ENCODE measurements at regions not wholly inside any gene's neighbourhood (a gene's known extent, or its start where the extent isn't known, plus 50 kb on each side); places are given as distances from the start of the nearest gene placed in this dataset.

DNA sequence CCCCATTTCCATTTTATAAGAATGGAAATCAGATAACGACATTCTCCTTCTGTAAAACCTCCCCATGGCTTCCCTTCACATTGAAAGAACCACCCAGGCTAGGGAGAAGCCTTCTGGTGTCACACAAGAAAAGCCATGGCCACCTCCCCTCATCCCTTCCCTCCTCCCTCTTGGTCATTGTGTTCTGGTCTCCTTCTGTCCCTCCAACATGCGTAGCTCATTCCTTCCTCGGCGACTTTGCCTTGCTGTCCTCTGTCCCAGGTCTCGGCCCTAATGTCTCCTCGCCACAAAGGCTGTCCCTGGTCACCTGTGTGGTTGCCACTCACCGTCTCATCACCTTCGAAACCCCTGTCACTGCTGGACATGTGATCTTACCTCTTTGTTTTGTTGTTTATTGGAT, 193.9 kb downstream of the BCAS1 start:
- H3K4me1 ChIP-seq, result peaks cover 23 to 52% (median 37%) of the 10 kb centered on the region in 6 donors
- H3K9me3 ChIP-seq, result no peaks in the 10 kb centered on the region
- H3K36me3 ChIP-seq, result no peaks in the 10 kb centered on the region
- TF ChIP-seq POLR2AphosphoS5 (IDR thresholded peaks at IDR 0.05), result no peak
- TF ChIP-seq, protein P1, sequence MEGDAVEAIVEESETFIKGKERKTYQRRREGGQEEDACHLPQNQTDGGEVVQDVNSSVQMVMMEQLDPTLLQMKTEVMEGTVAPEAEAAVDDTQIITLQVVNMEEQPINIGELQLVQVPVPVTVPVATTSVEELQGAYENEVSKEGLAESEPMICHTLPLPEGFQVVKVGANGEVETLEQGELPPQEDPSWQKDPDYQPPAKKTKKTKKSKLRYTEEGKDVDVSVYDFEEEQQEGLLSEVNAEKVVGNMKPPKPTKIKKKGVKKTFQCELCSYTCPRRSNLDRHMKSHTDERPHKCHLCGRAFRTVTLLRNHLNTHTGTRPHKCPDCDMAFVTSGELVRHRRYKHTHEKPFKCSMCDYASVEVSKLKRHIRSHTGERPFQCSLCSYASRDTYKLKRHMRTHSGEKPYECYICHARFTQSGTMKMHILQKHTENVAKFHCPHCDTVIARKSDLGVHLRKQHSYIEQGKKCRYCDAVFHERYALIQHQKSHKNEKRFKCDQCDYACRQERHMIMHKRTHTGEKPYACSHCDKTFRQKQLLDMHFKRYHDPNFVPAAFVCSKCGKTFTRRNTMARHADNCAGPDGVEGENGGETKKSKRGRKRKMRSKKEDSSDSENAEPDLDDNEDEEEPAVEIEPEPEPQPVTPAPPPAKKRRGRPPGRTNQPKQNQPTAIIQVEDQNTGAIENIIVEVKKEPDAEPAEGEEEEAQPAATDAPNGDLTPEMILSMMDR (IDR thresholded peaks at IDR 0.05 in 8 of 11, conservative IDR thresholded peaks at IDR 0.05 in 3 of 11), result no peak
- no peak for TF ChIP-seq POLR2A (IDR thresholded peaks at IDR 0.05)
- peak overlapping the region in 2 of 8 donors; percentile 72 to 89 for H3K27ac ChIP-seq
- DNase-seq, result no peak
- intact Hi-C loops (cut with DNase I; ENCODE audit: low total_unique reads), result no loop called here
- 86 to 99% (median 96%) methylated on average over 8 of the region's 8 CpGs for WGBS, 5 donors
- no peaks in the 10 kb centered on the region for H3K27me3 ChIP-seq (replicated peaks in 1 of 7)
- H3K4me3 ChIP-seq, result no peak overlapping the region

DNA sequence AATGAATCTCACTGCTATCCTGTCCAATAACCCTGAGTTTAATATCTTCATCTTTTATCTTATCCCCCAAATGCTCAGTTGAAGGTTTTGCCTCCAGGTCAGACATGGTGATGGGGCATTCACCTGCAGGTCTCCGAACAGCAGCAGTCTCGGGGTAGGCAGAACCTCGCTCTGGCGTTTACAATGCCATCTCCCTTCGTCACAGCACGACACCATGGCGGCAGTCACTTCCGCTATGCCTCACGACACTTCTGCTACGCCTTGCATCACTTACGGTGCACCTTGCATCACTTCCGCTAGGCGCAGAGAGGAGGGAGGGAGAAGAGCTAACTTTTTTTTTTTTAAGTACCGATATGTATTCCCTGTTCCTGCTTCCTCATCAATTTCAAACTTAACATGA, 194.9 kb downstream of the BCAS1 start:
- intact Hi-C loops (cut with DNase I; ENCODE audit: low total_unique reads), result no loop called here
- Histone ChIP-seq H3K4me1 (peaks cover 26 to 63% (median 44%) of the 10 kb centered on the region in 6 donors), H3K27me3 (replicated peaks in 1 of 7) (no peaks in the 10 kb centered on the region), H3K9me3 (no peaks in the 10 kb centered on the region), H3K4me3 (peak overlapping the region in 1 of 8 donors; percentile 51), H3K36me3 (no peaks in the 10 kb centered on the region), H3K27ac (peak overlapping the region in 7 of 8 donors; percentile 41 to 89 (median 65))
- peak; percentile 90 for DNase-seq
- 62 to 90% (median 82%) methylated on average over 14 of the region's 14 CpGs for WGBS, 5 donors
- peak; percentile 54 to 81 (median 61) for TF ChIP-seq POLR2AphosphoS5 (IDR thresholded peaks at IDR 0.05)
- TF ChIP-seq, protein P1 (IDR thresholded peaks at IDR 0.05 in 8 of 11, conservative IDR thresholded peaks at IDR 0.05 in 3 of 11), result peak in 1 of 11 experiments; percentile 13
- TF ChIP-seq POLR2A (IDR thresholded peaks at IDR 0.05), result no peak

DNA sequence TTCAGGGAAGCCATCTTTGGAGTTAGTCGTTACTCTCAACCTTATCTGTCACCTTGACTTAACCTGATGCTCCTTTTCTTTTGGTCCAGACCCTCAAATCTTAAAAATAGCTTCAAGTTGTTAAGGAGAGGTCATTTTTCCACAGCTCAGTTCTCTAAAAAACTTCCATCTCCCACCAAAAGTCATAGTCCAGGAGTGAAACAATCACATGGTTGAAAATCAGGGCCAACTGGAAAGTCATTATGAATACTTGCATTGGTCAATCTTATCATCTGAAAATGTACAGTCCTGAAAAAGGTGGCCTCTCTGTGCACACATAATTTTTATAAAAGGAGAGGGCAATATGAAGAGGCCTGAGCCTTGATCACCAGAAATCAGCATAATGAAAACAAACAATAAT, 195.7 kb downstream of the BCAS1 start:
- WGBS, 5 donors, result 92 to 98% (median 97%) methylated on average over 1 of the region's 1 CpG
- peaks cover 32 to 63% (median 51%) of the 10 kb centered on the region in 6 donors for H3K4me1 ChIP-seq
- no peaks in the 10 kb centered on the region for H3K9me3 ChIP-seq
- peak overlapping the region in 4 of 8 donors; percentile 63 to 89 (median 68) for H3K27ac ChIP-seq
- intact Hi-C loops (cut with DNase I; ENCODE audit: low total_unique reads), result no loop called here
- no peaks in the 10 kb centered on the region for H3K36me3 ChIP-seq
- no peak overlapping the region for H3K4me3 ChIP-seq
- DNase-seq, result no peak
- no peaks in the 10 kb centered on the region for H3K27me3 ChIP-seq (replicated peaks in 1 of 7)
- TF ChIP-seq, protein P1 (IDR thresholded peaks at IDR 0.05 in 8 of 11, conservative IDR thresholded peaks at IDR 0.05 in 3 of 11), result no peak
- TF ChIP-seq POLR2A (IDR thresholded peaks at IDR 0.05) (no peak), POLR2AphosphoS5 (IDR thresholded peaks at IDR 0.05) (no peak)

DNA sequence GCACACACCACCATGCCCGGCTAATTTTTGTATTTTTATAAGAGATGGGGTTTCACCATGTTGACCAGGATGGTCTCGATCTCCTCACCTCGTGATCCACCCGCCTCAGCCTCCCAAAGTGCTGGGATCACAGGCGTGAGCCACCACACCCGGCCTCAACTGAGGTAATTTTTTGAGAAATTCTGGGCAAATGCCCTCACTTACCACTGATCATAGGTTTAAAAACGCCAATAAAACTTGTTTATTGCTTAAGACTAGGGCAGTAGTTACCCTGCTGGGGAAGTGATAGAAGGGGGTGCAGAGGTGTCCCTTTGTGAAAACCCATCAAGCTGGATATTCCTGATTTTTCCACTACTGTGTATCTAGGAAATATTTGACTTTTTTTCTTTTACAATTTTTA, 196.3 kb downstream of the BCAS1 start:
- TF ChIP-seq, protein P1 (IDR thresholded peaks at IDR 0.05 in 8 of 11, conservative IDR thresholded peaks at IDR 0.05 in 3 of 11), result no peak
- TF ChIP-seq POLR2AphosphoS5 (IDR thresholded peaks at IDR 0.05) (no peak), POLR2A (IDR thresholded peaks at IDR 0.05) (no peak)
- peak overlapping the region in 3 of 8 donors; percentile 80 to 83 (median 81) for H3K27ac ChIP-seq
- peaks cover 36 to 63% (median 53%) of the 10 kb centered on the region in 6 donors for H3K4me1 ChIP-seq
- no peak overlapping the region for H3K4me3 ChIP-seq
- WGBS, 5 donors, result 94 to 98% (median 96%) methylated on average over 7 of the region's 7 CpGs
- no peaks in the 10 kb centered on the region for H3K27me3 ChIP-seq (replicated peaks in 1 of 7)
- intact Hi-C loops (cut with DNase I; ENCODE audit: low total_unique reads), result no loop called here
- no peaks in the 10 kb centered on the region for H3K9me3 ChIP-seq
- H3K36me3 ChIP-seq, result no peaks in the 10 kb centered on the region
- DNase-seq, result no peak

Measured in spleen (tissue), 11 donors.